ENCODE measurements at regions not wholly inside any gene's neighbourhood (a gene's known extent, or its start where the extent isn't known, plus 50 kb on each side); places are given as distances from the start of the nearest gene placed in this dataset.

DNA sequence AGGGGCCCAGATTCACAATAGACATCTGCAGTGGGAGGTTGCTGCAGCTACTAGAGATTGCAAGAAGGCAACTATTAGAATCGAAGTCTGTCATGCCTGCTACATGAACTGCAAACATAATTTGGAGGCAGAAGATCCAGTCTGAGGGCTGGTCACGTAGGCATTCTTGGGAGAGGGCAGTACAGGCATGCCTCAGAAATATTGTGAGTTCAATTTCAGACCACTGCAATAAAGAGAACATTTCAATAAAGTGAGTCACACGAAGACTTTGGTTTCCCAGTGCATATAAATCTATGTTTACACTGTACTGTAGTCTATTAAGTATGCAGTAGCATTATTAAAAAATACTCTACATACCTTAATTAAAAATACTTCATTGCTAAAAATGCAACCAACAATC lies 585.8 kb upstream of the FAT1 start:
- TF ChIP-seq POLR2AphosphoS5 (IDR thresholded peaks at IDR 0.05; ENCODE audit: low read depth, low read length) (no peak), TAF1 (IDR thresholded peaks at IDR 0.05; ENCODE audit: borderline replicate concordance, insufficient read depth, low read length) (no peak), SIN3A (IDR thresholded peaks at IDR 0.05; ENCODE audit: borderline replicate concordance, insufficient read depth, low read length) (no peak)
- TF ChIP-seq, protein P1, sequence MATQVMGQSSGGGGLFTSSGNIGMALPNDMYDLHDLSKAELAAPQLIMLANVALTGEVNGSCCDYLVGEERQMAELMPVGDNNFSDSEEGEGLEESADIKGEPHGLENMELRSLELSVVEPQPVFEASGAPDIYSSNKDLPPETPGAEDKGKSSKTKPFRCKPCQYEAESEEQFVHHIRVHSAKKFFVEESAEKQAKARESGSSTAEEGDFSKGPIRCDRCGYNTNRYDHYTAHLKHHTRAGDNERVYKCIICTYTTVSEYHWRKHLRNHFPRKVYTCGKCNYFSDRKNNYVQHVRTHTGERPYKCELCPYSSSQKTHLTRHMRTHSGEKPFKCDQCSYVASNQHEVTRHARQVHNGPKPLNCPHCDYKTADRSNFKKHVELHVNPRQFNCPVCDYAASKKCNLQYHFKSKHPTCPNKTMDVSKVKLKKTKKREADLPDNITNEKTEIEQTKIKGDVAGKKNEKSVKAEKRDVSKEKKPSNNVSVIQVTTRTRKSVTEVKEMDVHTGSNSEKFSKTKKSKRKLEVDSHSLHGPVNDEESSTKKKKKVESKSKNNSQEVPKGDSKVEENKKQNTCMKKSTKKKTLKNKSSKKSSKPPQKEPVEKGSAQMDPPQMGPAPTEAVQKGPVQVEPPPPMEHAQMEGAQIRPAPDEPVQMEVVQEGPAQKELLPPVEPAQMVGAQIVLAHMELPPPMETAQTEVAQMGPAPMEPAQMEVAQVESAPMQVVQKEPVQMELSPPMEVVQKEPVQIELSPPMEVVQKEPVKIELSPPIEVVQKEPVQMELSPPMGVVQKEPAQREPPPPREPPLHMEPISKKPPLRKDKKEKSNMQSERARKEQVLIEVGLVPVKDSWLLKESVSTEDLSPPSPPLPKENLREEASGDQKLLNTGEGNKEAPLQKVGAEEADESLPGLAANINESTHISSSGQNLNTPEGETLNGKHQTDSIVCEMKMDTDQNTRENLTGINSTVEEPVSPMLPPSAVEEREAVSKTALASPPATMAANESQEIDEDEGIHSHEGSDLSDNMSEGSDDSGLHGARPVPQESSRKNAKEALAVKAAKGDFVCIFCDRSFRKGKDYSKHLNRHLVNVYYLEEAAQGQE (IDR thresholded peaks at IDR 0.05; ENCODE audit: insufficient read depth in 1 of 2, low read depth in 2 of 2, low read length in 2 of 2), result no peak
